Muscle of leg (tissue), 3 donors: ENCODE measurements at regions not wholly inside any gene's neighbourhood (a gene's known extent, or its start where the extent isn't known, plus 50 kb on each side); places are given as distances from the start of the nearest gene placed in this dataset.
"Not testable (repeated sequence)": the region's sequence is repeated elsewhere in the genome, so short reads cannot be mapped to it uniquely, and the experiment has no call there.

Experiments
- DNase-seq: peaks from one replicate; pipeline ENCODE4 v3.0.0; 2013
- H3K27ac ChIP-seq: one replicate; pipeline ENCODE4 v1.5.1; 2013; ENCODE audit warnings: mild to moderate bottlenecking, low read length, control low read depth
- H3K27me3 ChIP-seq: one replicate; pipeline ENCODE4 v1.6.1; 2013; ENCODE audit warnings: low read length; ENCODE audit not compliant: control insufficient read depth, insufficient read depth
- H3K36me3 ChIP-seq: one replicate; pipeline ENCODE4 v1.6.1; 2013; ENCODE audit warnings: low read length; ENCODE audit not compliant: control insufficient read depth, insufficient read depth
- H3K4me1 ChIP-seq: one replicate; pipeline ENCODE4 v1.6.1; 2013; ENCODE audit warnings: low read length; ENCODE audit not compliant: control insufficient read depth, insufficient read depth
- H3K4me3 ChIP-seq: one replicate; pipeline ENCODE4 v1.5.1; 2013; ENCODE audit warnings: low read length, control low read depth
- H3K9me3 ChIP-seq: replicated peaks from 2 replicates; pipeline ENCODE4 v1.6.1; 2013; ENCODE audit warnings: low read depth, low read length; ENCODE audit not compliant: control insufficient read depth
- WGBS: methylation state at CpG from one replicate; pipeline ENCODE4 v1.1.5; 2013; ENCODE audit warnings: missing lambda C conversion rate; ENCODE audit not compliant: insufficient coverage; 5-methylcytosine and 5-hydroxymethylcytosine counted together

- H3K36me3 ChIP-seq, H3K4me1 ChIP-seq, DNase-seq, H3K27ac ChIP-seq, H3K9me3 ChIP-seq, H3K27me3 ChIP-seq, H3K4me3 ChIP-seq: not testable (repeated sequence)
- no CpG with 5 or more reads among the region's 3 CpGs for WGBS
These were observed 218.5 kb upstream of the SPATA31A3 start for GRCh38 chr9:67210842-67211241.

GRCh38 chr9:67208831-67209437 is 216.6 kb upstream of the SPATA31A3 start:
- H3K36me3 ChIP-seq, H3K27ac ChIP-seq, H3K4me3 ChIP-seq, H3K9me3 ChIP-seq, H3K4me1 ChIP-seq, H3K27me3 ChIP-seq, DNase-seq: not testable (repeated sequence)
- WGBS = no CpG with 5 or more reads among the region's 6 CpGs

- H3K4me3 ChIP-seq, H3K4me1 ChIP-seq, H3K27me3 ChIP-seq, DNase-seq, H3K9me3 ChIP-seq, H3K36me3 ChIP-seq, H3K27ac ChIP-seq: not testable (repeated sequence)
- WGBS = no CpG with 5 or more reads among the region's 7 CpGs
These were observed 203.8 kb upstream of the SPATA31A3 start for GRCh38 chr9:67196135-67196534.

GRCh38 chr9:67195357-67195756 is 203.0 kb upstream of the SPATA31A3 start:
- not testable (repeated sequence) for H3K27ac ChIP-seq, H3K4me3 ChIP-seq, DNase-seq, H3K4me1 ChIP-seq, H3K27me3 ChIP-seq, H3K9me3 ChIP-seq, H3K36me3 ChIP-seq
- no CpG with 5 or more reads among the region's 8 CpGs for WGBS

- not testable (repeated sequence) for H3K27ac ChIP-seq, DNase-seq, H3K4me3 ChIP-seq, H3K4me1 ChIP-seq, H3K27me3 ChIP-seq, H3K9me3 ChIP-seq, H3K36me3 ChIP-seq
- no CpG with 5 or more reads among the region's 2 CpGs for WGBS
These were observed 186.8 kb upstream of the SPATA31A3 start for GRCh38 chr9:67179185-67179584.

DNA sequence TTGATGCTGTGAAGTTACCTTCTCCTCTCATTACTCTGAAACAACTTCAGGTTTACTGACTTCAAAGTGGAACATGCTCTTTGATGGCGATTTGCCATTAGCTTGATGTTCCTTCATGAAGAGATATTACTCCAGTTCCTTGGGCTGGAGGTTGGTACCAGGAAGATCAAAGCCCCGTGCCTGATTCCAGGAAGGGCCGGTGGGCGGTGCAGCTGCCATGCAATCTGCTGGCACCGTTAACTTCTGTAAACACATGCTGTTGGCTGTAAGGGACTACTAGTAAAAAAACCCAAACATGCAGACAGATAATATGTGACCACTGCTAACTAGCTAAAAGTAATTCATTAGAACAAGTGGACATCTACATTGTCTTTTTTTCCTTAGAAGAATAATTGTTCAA is 182.8 kb upstream of the SPATA31A3 start:
- H3K9me3 ChIP-seq, DNase-seq: not testable (repeated sequence)
- no CpG with 5 or more reads among the region's 5 CpGs for WGBS

GRCh38 chr9:67171721-67172120 is 179.4 kb upstream of the SPATA31A3 start:
- not testable (repeated sequence) for H3K4me1 ChIP-seq, H3K9me3 ChIP-seq, H3K27ac ChIP-seq, H3K4me3 ChIP-seq, H3K27me3 ChIP-seq, H3K36me3 ChIP-seq, DNase-seq
- no CpG with 5 or more reads among the region's 3 CpGs for WGBS

More for the DNA sequence above, 182.8 kb upstream of the SPATA31A3 start:
- H3K4me3 ChIP-seq, H3K27me3 ChIP-seq, H3K27ac ChIP-seq, H3K36me3 ChIP-seq, H3K4me1 ChIP-seq: not testable (repeated sequence)

- H3K9me3 ChIP-seq, H3K36me3 ChIP-seq, H3K27me3 ChIP-seq, H3K27ac ChIP-seq, H3K4me3 ChIP-seq, DNase-seq, H3K4me1 ChIP-seq: not testable (repeated sequence)
- WGBS = no CpG with 5 or more reads among the region's 4 CpGs
These were observed 176.3 kb upstream of the SPATA31A3 start for GRCh38 chr9:67168530-67169157.

DNA sequence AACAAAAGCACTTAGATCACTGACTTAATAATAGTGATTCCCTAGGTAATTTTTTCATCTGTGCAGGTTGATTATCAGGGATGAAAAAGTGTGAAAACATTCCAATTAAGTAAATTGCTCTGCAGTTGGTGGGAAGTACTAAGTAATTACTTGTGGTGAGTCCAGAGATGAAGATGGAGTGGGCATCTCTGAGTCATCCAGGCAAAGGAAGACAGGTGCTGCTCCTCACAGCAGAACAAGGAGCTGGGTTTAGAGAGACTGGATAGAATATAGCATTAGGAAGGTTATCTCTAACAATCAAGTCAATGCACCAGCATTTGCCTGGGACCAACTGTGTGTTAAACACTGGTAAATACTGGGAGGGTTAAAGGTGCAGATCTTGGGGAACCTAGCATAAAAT is 174.0 kb upstream of the SPATA31A3 start:
- H3K9me3 ChIP-seq, DNase-seq, H3K27me3 ChIP-seq, H3K27ac ChIP-seq, H3K36me3 ChIP-seq, H3K4me3 ChIP-seq, H3K4me1 ChIP-seq: not testable (repeated sequence)

GRCh38 chr9:67162827-67163226 is 170.5 kb upstream of the SPATA31A3 start:
- not testable (repeated sequence) for DNase-seq, H3K4me1 ChIP-seq, H3K4me3 ChIP-seq, H3K36me3 ChIP-seq, H3K9me3 ChIP-seq, H3K27ac ChIP-seq, H3K27me3 ChIP-seq
- no CpG with 5 or more reads among the region's 1 CpG for WGBS

GRCh38 chr9:67155218-67155617 is 162.9 kb upstream of the SPATA31A3 start:
- H3K27me3 ChIP-seq, DNase-seq, H3K27ac ChIP-seq, H3K4me3 ChIP-seq, H3K4me1 ChIP-seq, H3K36me3 ChIP-seq, H3K9me3 ChIP-seq: not testable (repeated sequence)
- WGBS = no CpG with 5 or more reads among the region's 9 CpGs
